ENCODE measurements at regions not wholly inside any gene's neighbourhood (a gene's known extent, or its start where the extent isn't known, plus 50 kb on each side); places are given as distances from the start of the nearest gene placed in this dataset.
"Not testable (repeated sequence)": the region's sequence is repeated elsewhere in the genome, so short reads cannot be mapped to it uniquely, and the experiment has no call there.

DNA sequence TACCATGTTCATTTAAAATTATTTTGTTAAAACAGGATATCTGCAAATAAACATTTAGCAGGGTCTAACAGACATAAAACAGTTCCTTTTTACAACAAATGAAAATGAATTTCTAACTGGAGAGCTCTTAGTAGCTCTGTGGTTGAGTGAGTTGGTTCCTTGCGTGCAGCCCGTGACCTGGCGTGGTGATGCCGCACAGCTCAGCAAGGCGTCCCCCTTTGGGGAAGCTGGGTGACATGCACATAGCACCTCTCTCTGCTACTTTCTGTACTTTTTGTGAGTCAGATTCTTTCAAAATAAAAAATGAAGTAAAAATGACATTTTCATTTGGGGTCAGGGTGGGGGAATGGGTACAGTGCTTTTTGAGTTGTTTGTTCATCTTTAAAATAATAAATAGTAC lies 73.3 kb upstream of the CRYM start:
- H3K27me3 ChIP-seq; H3K4me3 ChIP-seq; H3K9me3 ChIP-seq; H3K27ac ChIP-seq; intact Hi-C loops (cut with DNase I; ENCODE audit: low total_unique reads); H3K4me1 ChIP-seq; DNase-seq; H3K36me3 ChIP-seq: not testable (repeated sequence)

DNA sequence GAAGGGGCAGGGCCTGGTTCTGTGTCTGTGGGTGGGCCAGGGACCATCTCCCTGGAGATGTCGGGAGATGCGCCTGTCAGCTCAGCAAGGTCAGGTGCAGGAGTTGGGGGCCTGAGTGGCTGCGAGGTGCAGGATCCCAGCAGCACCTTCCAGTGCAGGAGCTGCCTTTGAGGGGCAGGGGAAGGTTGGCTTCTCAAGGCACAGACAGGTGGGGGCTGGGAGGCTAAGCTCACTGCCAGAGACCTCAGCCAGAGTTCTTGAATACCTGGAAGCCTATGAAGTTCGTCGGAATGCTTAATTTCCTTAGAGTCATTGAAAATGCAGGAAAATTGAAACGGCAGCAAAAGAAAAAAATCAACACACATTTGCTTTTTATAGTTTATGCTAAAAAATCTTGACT lies 72.8 kb upstream of the CRYM start:
- intact Hi-C loops (cut with DNase I; ENCODE audit: low total_unique reads); H3K27me3 ChIP-seq; H3K36me3 ChIP-seq; H3K4me1 ChIP-seq; H3K4me3 ChIP-seq; DNase-seq; H3K27ac ChIP-seq; H3K9me3 ChIP-seq: not testable (repeated sequence)

DNA sequence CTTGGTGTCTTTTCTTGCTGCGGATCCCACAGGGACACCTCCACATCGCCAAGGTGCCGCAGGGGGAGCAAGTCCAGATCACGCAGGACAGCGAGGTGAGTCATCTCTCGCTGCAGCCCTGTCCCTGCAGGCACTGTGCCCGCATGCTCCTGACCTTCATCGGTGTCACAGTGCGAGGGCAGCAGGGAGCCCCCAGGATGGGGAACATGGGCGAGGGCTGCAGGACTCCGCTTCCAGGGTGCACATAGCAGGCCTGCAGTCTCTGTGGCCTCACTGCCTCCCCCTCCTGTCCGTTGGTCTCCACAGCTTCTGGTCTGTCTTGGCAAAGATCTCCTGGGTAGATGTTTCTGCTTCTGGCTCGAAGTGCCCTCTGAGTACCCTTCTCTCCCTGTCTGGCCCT lies 71.2 kb upstream of the CRYM start:
- H3K9me3 ChIP-seq; H3K36me3 ChIP-seq; H3K27ac ChIP-seq; DNase-seq; H3K4me3 ChIP-seq; intact Hi-C loops (cut with DNase I; ENCODE audit: low total_unique reads); H3K4me1 ChIP-seq; H3K27me3 ChIP-seq: not testable (repeated sequence)

DNA sequence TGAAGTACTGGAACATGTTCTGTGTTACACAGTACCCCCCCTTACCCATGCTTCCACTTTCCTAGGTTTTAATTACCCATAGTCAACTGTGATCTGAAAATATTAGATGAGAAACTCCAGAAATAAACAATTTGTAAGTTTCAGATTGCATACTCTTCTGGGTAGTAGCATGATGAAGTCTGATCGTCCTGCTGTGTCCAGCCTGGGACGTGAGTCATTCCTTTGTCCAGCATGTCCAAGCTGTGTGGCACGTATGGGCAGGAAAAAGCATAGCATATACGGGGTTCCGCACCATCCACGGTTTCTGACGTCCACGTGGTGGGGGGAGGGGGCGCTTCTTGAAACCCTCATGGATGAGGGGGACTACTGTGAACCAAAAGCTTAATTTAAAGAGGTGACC lies 70.7 kb upstream of the CRYM start:
- H3K4me3 ChIP-seq; intact Hi-C loops (cut with DNase I; ENCODE audit: low total_unique reads); H3K27me3 ChIP-seq; H3K27ac ChIP-seq; H3K9me3 ChIP-seq; DNase-seq; H3K36me3 ChIP-seq; H3K4me1 ChIP-seq: not testable (repeated sequence)

DNA sequence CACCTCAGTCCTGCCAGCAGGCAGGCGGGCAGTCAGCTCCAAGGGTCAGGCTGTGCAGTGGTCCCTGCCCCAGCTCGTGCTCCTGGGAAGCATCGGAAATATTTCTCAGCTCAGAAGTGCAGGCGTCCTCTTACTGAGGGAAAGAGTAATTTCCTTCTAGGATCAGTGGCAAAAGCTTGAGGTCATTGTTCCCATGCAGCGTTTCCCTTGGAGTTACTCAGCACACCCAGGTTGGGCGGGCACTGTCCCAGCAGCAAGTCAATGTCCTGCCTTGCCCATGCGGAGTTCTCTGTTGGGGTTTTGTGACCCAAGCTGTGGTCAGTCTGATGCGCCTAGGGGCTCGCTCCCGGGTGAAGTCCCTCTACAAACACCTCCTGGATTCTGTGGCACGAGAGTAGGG lies 69.4 kb upstream of the CRYM start:
- H3K4me1 ChIP-seq; H3K27me3 ChIP-seq; H3K36me3 ChIP-seq; H3K4me3 ChIP-seq; intact Hi-C loops (cut with DNase I; ENCODE audit: low total_unique reads); H3K9me3 ChIP-seq; DNase-seq; H3K27ac ChIP-seq: not testable (repeated sequence)

DNA sequence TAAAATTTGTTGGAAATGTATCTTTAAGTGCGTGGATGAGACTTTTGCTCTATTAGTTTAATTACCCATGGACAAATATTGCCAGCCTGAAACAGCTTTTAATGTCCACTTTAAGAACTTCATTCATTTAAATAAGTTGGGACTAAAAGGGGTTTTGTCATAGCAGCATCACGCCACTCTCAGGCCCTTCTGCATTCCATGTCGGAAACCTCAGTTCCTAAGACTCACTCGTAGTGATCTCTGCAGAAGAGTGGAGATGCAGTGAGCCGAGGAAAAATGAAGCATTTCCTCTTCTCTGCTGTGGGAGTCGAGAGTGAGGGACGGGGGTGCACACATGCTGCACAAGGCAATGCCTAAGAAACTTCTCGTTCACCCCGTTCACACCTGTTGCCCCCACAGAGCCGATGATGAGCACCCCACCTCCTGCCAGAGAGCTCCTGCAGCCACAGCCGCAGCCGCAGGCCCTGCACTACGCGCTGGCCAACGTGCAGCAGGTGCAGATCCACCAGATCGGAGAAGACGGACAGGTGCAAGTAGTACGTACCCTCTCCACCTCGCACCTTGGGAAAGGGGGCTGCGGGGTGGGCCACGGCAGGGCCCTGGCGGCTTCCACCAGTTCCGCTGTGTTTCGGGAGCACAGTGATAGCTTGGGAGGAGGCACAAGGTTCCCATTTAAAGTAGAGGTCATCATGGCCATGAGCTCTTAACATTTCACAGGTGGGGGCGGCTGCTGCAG lies 68.8 kb upstream of the CRYM start:
- H3K27ac ChIP-seq; H3K27me3 ChIP-seq; H3K4me3 ChIP-seq; H3K9me3 ChIP-seq; H3K4me1 ChIP-seq; H3K36me3 ChIP-seq; intact Hi-C loops (cut with DNase I; ENCODE audit: low total_unique reads); DNase-seq: not testable (repeated sequence)

DNA sequence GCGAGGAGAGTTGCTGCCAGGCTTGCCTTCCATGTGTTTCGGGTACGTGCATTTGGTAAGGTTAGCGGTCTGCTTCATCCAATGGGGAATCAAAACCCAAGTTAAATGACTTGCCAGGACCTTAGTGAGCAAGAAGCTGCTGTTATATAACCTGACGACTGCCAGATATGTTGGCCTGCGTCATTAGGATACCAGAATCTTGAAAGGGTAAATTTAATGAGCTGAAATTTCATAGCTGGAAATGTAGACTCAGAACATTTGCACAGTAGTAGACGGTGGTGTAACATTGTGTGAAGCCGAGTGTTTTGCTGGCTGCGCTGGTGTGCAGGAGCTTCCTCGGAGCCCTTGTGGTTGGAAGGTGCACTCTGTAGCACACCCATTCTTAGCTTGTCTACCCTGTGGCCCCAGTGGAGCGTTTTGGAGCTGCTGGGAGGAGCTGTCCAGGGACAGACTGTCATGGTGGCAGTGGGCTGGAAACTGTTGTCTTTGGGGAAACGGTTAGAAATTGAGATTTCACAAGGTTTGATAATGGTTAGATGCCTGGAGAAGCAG lies 66.3 kb upstream of the CRYM start:
- H3K9me3 ChIP-seq; H3K4me3 ChIP-seq; DNase-seq; intact Hi-C loops (cut with DNase I; ENCODE audit: low total_unique reads); H3K36me3 ChIP-seq; H3K27me3 ChIP-seq; H3K4me1 ChIP-seq; H3K27ac ChIP-seq: not testable (repeated sequence)

DNA sequence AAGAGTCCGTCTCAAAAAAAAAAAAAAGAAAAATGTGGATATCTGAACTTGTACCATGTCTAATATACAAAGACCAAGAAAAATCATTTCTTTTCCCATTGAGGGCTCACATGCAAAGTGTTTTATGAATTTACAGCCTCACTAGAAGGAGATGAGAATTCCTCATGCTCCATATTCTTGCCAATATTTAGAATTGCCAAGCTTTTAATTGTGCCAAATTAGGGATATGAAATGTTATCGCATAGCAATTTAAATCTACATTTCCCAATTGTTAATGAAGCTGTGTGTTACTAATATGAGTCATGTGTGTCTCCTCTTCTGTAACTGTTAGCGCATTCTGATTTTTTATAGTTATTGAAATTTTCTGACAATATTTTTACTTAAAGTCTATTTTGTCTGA lies 63.0 kb upstream of the CRYM start:
- no peak for TF ChIP-seq POLR2A (IDR thresholded peaks at IDR 0.05)
- TF ChIP-seq, protein P1, sequence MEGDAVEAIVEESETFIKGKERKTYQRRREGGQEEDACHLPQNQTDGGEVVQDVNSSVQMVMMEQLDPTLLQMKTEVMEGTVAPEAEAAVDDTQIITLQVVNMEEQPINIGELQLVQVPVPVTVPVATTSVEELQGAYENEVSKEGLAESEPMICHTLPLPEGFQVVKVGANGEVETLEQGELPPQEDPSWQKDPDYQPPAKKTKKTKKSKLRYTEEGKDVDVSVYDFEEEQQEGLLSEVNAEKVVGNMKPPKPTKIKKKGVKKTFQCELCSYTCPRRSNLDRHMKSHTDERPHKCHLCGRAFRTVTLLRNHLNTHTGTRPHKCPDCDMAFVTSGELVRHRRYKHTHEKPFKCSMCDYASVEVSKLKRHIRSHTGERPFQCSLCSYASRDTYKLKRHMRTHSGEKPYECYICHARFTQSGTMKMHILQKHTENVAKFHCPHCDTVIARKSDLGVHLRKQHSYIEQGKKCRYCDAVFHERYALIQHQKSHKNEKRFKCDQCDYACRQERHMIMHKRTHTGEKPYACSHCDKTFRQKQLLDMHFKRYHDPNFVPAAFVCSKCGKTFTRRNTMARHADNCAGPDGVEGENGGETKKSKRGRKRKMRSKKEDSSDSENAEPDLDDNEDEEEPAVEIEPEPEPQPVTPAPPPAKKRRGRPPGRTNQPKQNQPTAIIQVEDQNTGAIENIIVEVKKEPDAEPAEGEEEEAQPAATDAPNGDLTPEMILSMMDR (IDR thresholded peaks at IDR 0.05), result no peak
- no peaks in the 10 kb centered on the region for H3K36me3 ChIP-seq
- H3K27me3 ChIP-seq, result peaks cover 0 to 3% of the 10 kb centered on the region in 2 donors
- no peaks in the 10 kb centered on the region for H3K9me3 ChIP-seq
- intact Hi-C loops (cut with DNase I; ENCODE audit: low total_unique reads), result no loop called here
- no peak for DNase-seq
- no peaks in the 10 kb centered on the region for H3K4me1 ChIP-seq
- H3K4me3 ChIP-seq, result no peak overlapping the region
- no peak overlapping the region for H3K27ac ChIP-seq

DNA sequence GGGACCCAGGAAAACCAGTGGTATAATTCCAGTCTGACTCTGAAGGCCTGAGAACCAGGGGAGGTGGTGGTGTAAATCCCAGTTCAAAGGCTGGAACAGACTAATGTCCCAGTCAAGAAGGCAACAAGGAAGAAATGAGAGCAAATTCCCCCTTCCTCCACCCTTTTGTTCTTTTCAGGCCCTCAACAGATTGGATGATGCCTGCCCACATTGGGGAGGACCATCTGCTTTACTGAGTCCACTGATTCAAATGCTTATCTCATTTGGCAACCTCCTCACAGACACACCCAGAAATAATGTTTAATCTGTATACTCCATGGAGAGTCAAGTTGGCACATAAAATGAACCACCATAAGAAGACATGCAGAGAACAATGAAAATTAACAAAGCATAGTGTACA lies 61.9 kb upstream of the CRYM start:
- H3K36me3 ChIP-seq, result no peaks in the 10 kb centered on the region
- H3K4me1 ChIP-seq, result no peaks in the 10 kb centered on the region
- H3K27ac ChIP-seq, result no peak overlapping the region
- no peak for DNase-seq
- H3K9me3 ChIP-seq, result no peaks in the 10 kb centered on the region
- no peak overlapping the region for H3K4me3 ChIP-seq
- H3K27me3 ChIP-seq, result peaks cover 0 to 3% of the 10 kb centered on the region in 2 donors
- intact Hi-C loops (cut with DNase I; ENCODE audit: low total_unique reads), result no loop called here
- TF ChIP-seq, protein P1 (IDR thresholded peaks at IDR 0.05), result no peak
- no peak for TF ChIP-seq POLR2A (IDR thresholded peaks at IDR 0.05)
